Neural cell (in vitro differentiated cells): ENCODE measurements at regions not wholly inside any gene's neighbourhood (a gene's known extent, or its start where the extent isn't known, plus 50 kb on each side); places are given as distances from the start of the nearest gene placed in this dataset.

Source experiments
- H2AFZ ChIP-seq: fragments of 200-600, 300-800 bp; sonication (generic), shearing (Covaris generic); 2 replicates; pipeline ENCODE4 v1.6.0; 2014; ENCODE audit warnings: low read depth, mild to moderate bottlenecking, antibody characterized with exemption, low read length, moderate library complexity
- H3F3A ChIP-seq: fragments of 200-600 bp; shearing (Covaris generic); 2 replicates; pipeline ENCODE4 v1.6.1; 2016; ENCODE audit warnings: mild to moderate bottlenecking, moderate library complexity, mixed read lengths, antibody characterized with exemption, low read length; ENCODE audit not compliant: insufficient read depth, poor library complexity, severe bottlenecking
- H3K27ac ChIP-seq: fragments of 200-600, 300-800 bp; sonication (generic), shearing (Covaris generic); 2 replicates; pipeline ENCODE4 v1.5.1; 2014; ENCODE audit warnings: mild to moderate bottlenecking, low read length, moderate library complexity
- H3K27me3 ChIP-seq: fragments of 300-800, 200-600 bp; sonication (generic), shearing (Covaris generic); 2 replicates; pipeline ENCODE4 v1.6.0; 2014; ENCODE audit warnings: mild to moderate bottlenecking, low read depth, low read length, moderate library complexity; ENCODE audit not compliant: insufficient read depth
- H3K36me3 ChIP-seq: fragments of 300-800, 200-600 bp; sonication (generic), shearing (Covaris generic); 2 replicates; pipeline ENCODE4 v1.5.1; 2014; ENCODE audit warnings: mild to moderate bottlenecking, antibody characterized with exemption, low read length, moderate library complexity; ENCODE audit not compliant: insufficient read depth
- H3K4me2 ChIP-seq: fragments of 300-800, 200-600 bp; sonication (generic), shearing (Covaris generic); 2 replicates; pipeline ENCODE4 v1.6.0; 2014; ENCODE audit warnings: mild to moderate bottlenecking, low read length
- H3K4me3 ChIP-seq: fragments of 300-800, 200-600 bp; sonication (generic), shearing (Covaris generic); 2 replicates; pipeline ENCODE4 v1.5.1; 2014; ENCODE audit warnings: mild to moderate bottlenecking, low read length, moderate library complexity
- H3K79me2 ChIP-seq: fragments of 200-600 bp; shearing (Covaris generic); replicated peaks from 2 replicates; pipeline ENCODE4 v1.6.0; 2014; ENCODE audit warnings: mild to moderate bottlenecking, low read length, moderate library complexity; ENCODE audit not compliant: insufficient read depth
- H3K9ac ChIP-seq: fragments of 300-800, 200-600 bp; sonication (generic), shearing (Covaris generic); 2 replicates; pipeline ENCODE4 v1.6.1; 2016; ENCODE audit warnings: mild to moderate bottlenecking, low read length, mixed read lengths
- H3K9me2 ChIP-seq: fragments of 200-600 bp; shearing (Covaris generic); 2 replicates; pipeline ENCODE4 v1.6.1; 2016; ENCODE audit warnings: mild to moderate bottlenecking, low read length, mixed read lengths; ENCODE audit not compliant: insufficient read depth
- H3K9me3 ChIP-seq: fragments of 200-600, 300-800 bp; sonication (generic), shearing (Covaris generic); 2 replicates; pipeline ENCODE4 v1.6.1; 2016; ENCODE audit warnings: mild to moderate bottlenecking, mixed run types, low read length, moderate library complexity, mixed read lengths
- H4K20me1 ChIP-seq: fragments of 200-600 bp; shearing (Covaris generic); 2 replicates; pipeline ENCODE4 v1.6.1; 2016; ENCODE audit warnings: mild to moderate bottlenecking, mixed run types; ENCODE audit not compliant: insufficient read depth
- CTCF ChIP-seq: fragments of 450-650 bp; IDR thresholded peaks from 2 replicates; pipeline ENCODE4 v1.5.1; 2014; ENCODE audit warnings: antibody characterized with exemption, mild to moderate bottlenecking, moderate library complexity; ENCODE audit not compliant: poor library complexity, severe bottlenecking
- EP300 ChIP-seq: fragments of 450-650 bp; conservative IDR thresholded peaks from 2 replicates; pipeline ENCODE4 v1.6.1; 2014; ENCODE audit warnings: antibody characterized with exemption, mild to moderate bottlenecking, moderate library complexity; ENCODE audit not compliant: poor library complexity, severe bottlenecking
- EZH2 ChIP-seq: fragments of 200-600, 300-800 bp; shearing (Covaris generic), sonication (generic); IDR thresholded peaks from 2 replicates; pipeline ENCODE4 v1.6.1; 2014; ENCODE audit warnings: antibody characterized with exemption, low read length, borderline replicate concordance, mild to moderate bottlenecking; ENCODE audit not compliant: insufficient read depth, poor library complexity, severe bottlenecking
- MXI1 ChIP-seq: fragments of 450-650 bp; conservative IDR thresholded peaks from 2 replicates; pipeline ENCODE4 v1.6.1; 2014; ENCODE audit warnings: antibody characterized with exemption, mild to moderate bottlenecking; ENCODE audit not compliant: poor library complexity, severe bottlenecking
- POLR2AphosphoS5 ChIP-seq: IDR thresholded peaks from 2 replicates; pipeline ENCODE4 v1.6.1; 2012
- RAD21 ChIP-seq: fragments of 450-650 bp; conservative IDR thresholded peaks from 2 replicates; pipeline ENCODE4 v1.6.1; 2014; ENCODE audit warnings: antibody characterized with exemption, mild to moderate bottlenecking, moderate library complexity
- REST ChIP-seq: IDR thresholded peaks from 2 replicates; pipeline ENCODE4 v1.6.1; 2012; ENCODE audit warnings: borderline replicate concordance
- SMC3 ChIP-seq: fragments of 450-650 bp; conservative IDR thresholded peaks from 2 replicates; pipeline ENCODE4 v1.6.1; 2014; ENCODE audit warnings: antibody characterized with exemption, mild to moderate bottlenecking, moderate library complexity; ENCODE audit not compliant: poor library complexity
- TAF1 ChIP-seq: IDR thresholded peaks from 2 replicates; pipeline ENCODE4 v1.6.1; 2012; ENCODE audit warnings: low read depth

GRCh38 chr13:99031832-99032231, 54.0 kb upstream of the DOCK9 start:
- Histone ChIP-seq H3K27ac (no peak overlapping the region), H4K20me1 (no peaks in the 10 kb centered on the region), H3K4me3 (no peak overlapping the region), H3K9me3 (no peaks in the 10 kb centered on the region), H3K9ac (no peak overlapping the region), H3K4me2 (no peak overlapping the region), H2AFZ (no peak overlapping the region), H3K9me2 (no peaks in the 10 kb centered on the region), H3K36me3 (no peaks in the 10 kb centered on the region), H3K79me2 (no peaks in the 10 kb centered on the region), H3K27me3 (no peaks in the 10 kb centered on the region), H3F3A (no peaks in the 10 kb centered on the region)
- TF ChIP-seq RAD21 = no peak
- no peak for TF ChIP-seq EZH2
- no peak for TF ChIP-seq CTCF
- TF ChIP-seq EP300 = no peak
- TF ChIP-seq REST = no peak
- no peak for TF ChIP-seq MXI1
- no peak for TF ChIP-seq SMC3
- no peak for TF ChIP-seq TAF1
- no peak for TF ChIP-seq POLR2AphosphoS5

GRCh38 chr13:99033814-99034213, 56.0 kb upstream of the DOCK9 start:
- H3F3A ChIP-seq = no peaks in the 10 kb centered on the region
- no peak overlapping the region for H3K9ac ChIP-seq
- H3K36me3 ChIP-seq = no peaks in the 10 kb centered on the region
- H3K4me3 ChIP-seq = no peak overlapping the region
- H3K79me2 ChIP-seq = no peaks in the 10 kb centered on the region
- no peak overlapping the region for H3K4me2 ChIP-seq
- H4K20me1 ChIP-seq = no peaks in the 10 kb centered on the region
- no peaks in the 10 kb centered on the region for H3K9me2 ChIP-seq
- H2AFZ ChIP-seq = no peak overlapping the region
- no peaks in the 10 kb centered on the region for H3K27me3 ChIP-seq
- peak; percentile 78 for TF ChIP-seq SMC3
- no peak for TF ChIP-seq POLR2AphosphoS5
- TF ChIP-seq REST = no peak
- peak; percentile 75 for TF ChIP-seq CTCF
- no peak for TF ChIP-seq TAF1
- no peak for TF ChIP-seq EP300
- no peak for TF ChIP-seq EZH2
- TF ChIP-seq RAD21 = peak; percentile 81
- TF ChIP-seq MXI1 = no peak
- no peak overlapping the region for H3K27ac ChIP-seq
- H3K9me3 ChIP-seq = no peaks in the 10 kb centered on the region
